WTC11 (cell line): ENCODE measurements at regions not wholly inside any gene's neighbourhood (a gene's known extent, or its start where the extent isn't known, plus 50 kb on each side); places are given as distances from the start of the nearest gene placed in this dataset.

Experiments used
- ATAC-seq: fragments of 200-7000 bp; cut with Tn5 transposase; 2 replicates; pipeline ENCODE4 v1.10.0; 2021; ENCODE audit warnings: mild to moderate bottlenecking, moderate library complexity
- CTCF ChIA-PET: fragments of 300-600 bp; sonication (Branson Sonifier 250); formaldehyde crosslinking; loops from one replicate; lab custom pipeline; 2021; ENCODE audit warnings: antibody characterized with exemption; lab: Charles Lee
- POLR2A ChIA-PET: fragments of 350-600 bp; sonication (Branson Sonifier 250); formaldehyde crosslinking; loops from one replicate; lab custom pipeline; 2021; ENCODE audit warnings: antibody characterized with exemption; lab: Charles Lee
- DNase-seq: peaks from one replicate; pipeline ENCODE4 v3.0.0; 2021; ENCODE audit warnings: low spot score
- H3K27ac Mint-ChIP-seq: 2 replicates; pipeline ENCODE4 v1.8.0; 2021; ENCODE audit warnings: mixed read lengths
- H3K27me3 Mint-ChIP-seq: 2 replicates; pipeline ENCODE4 v1.8.0; 2021; ENCODE audit warnings: low read depth, mild to moderate bottlenecking, moderate library complexity, mixed read lengths
- H3K36me3 Mint-ChIP-seq: 2 replicates; pipeline ENCODE4 v1.8.0; 2021; ENCODE audit warnings: mixed read lengths
- H3K4me1 Mint-ChIP-seq: 2 replicates; pipeline ENCODE4 v1.8.0; 2022; ENCODE audit warnings: mixed read lengths
- H3K4me3 Mint-ChIP-seq: 2 replicates; pipeline ENCODE4 v1.8.0; 2021; ENCODE audit warnings: mild to moderate bottlenecking, moderate library complexity, mixed read lengths
- H3K9me3 Mint-ChIP-seq: 2 replicates; pipeline ENCODE4 v1.8.0; 2021; ENCODE audit warnings: mixed read lengths
- AFF4 ChIP-seq: sonication (generic); formaldehyde crosslinking; IDR thresholded peaks from 2 replicates; pipeline ENCODE4 v1.8.1; 2023; ENCODE audit warnings: mild to moderate bottlenecking, missing genetic modification reagents, borderline replicate concordance
- AR ChIP-seq: fragments of 250-450 bp; sonication (Bioruptor Pico); IDR thresholded peaks from 2 replicates; pipeline ENCODE4 v1.9.0; 2021; ENCODE audit warnings: mild to moderate bottlenecking
- ATF2 ChIP-seq: sonication (generic); formaldehyde crosslinking; IDR thresholded peaks from 2 replicates; pipeline ENCODE4 v1.8.1; 2022; ENCODE audit warnings: low read depth, missing genetic modification reagents, borderline replicate concordance
- CREB1 ChIP-seq: sonication (generic); formaldehyde crosslinking; IDR thresholded peaks from 2 replicates; pipeline ENCODE4 v1.8.0; 2023; ENCODE audit warnings: mild to moderate bottlenecking, missing genetic modification reagents
- ELF4 ChIP-seq: sonication (generic); formaldehyde crosslinking; IDR thresholded peaks from 2 replicates; pipeline ENCODE4 v1.8.1; 2022; ENCODE audit warnings: low read depth, mild to moderate bottlenecking, moderate library complexity, missing genetic modification reagents
- ESRRA ChIP-seq: sonication (generic); formaldehyde crosslinking; IDR thresholded peaks from 2 replicates; pipeline ENCODE4 v1.8.1; 2022; ENCODE audit warnings: mild to moderate bottlenecking, missing genetic modification reagents, borderline replicate concordance
- JUN ChIP-seq: sonication (generic); formaldehyde crosslinking; IDR thresholded peaks from 2 replicates; pipeline ENCODE4 v1.8.0; 2023; ENCODE audit warnings: mild to moderate bottlenecking, missing genetic modification reagents
- MAX ChIP-seq: sonication (generic); formaldehyde crosslinking; IDR thresholded peaks from 2 replicates; pipeline ENCODE4 v1.8.0; 2022; ENCODE audit warnings: mild to moderate bottlenecking, missing genetic modification reagents
- PRDM15 ChIP-seq: sonication (generic); formaldehyde crosslinking; IDR thresholded peaks from 2 replicates; pipeline ENCODE4 v1.8.0; 2022; ENCODE audit warnings: missing genetic modification reagents
- PREB ChIP-seq: sonication (generic); formaldehyde crosslinking; IDR thresholded peaks from 2 replicates; pipeline ENCODE4 v1.8.1; 2022; ENCODE audit warnings: mild to moderate bottlenecking, missing genetic modification reagents, moderate library complexity, borderline replicate concordance
- PRRX2 ChIP-seq: fragments of 250-450 bp; sonication (Bioruptor Pico); IDR thresholded peaks from 2 replicates; pipeline ENCODE4 v1.8.0; 2021; ENCODE audit warnings: mild to moderate bottlenecking
- STAT6 ChIP-seq: sonication (generic); formaldehyde crosslinking; conservative IDR thresholded peaks from 2 replicates; pipeline ENCODE4 v1.8.1; 2023; ENCODE audit warnings: mild to moderate bottlenecking, low read depth, missing genetic modification reagents, moderate library complexity
- TCF7 ChIP-seq: sonication (generic); formaldehyde crosslinking; IDR thresholded peaks from 2 replicates; pipeline ENCODE4 v1.8.0; 2022; ENCODE audit warnings: mild to moderate bottlenecking, low read depth, missing genetic modification reagents, moderate library complexity
- ZNF396 ChIP-seq: fragments of 250-450 bp; sonication (Bioruptor Pico); IDR thresholded peaks from 2 replicates; pipeline ENCODE4 v1.8.0; 2021; ENCODE audit warnings: mild to moderate bottlenecking, moderate library complexity, borderline replicate concordance
- ZNF423 ChIP-seq: fragments of 250-450 bp; sonication (Bioruptor Pico); IDR thresholded peaks from 2 replicates; pipeline ENCODE4 v2.1.2; 2022; ENCODE audit warnings: mild to moderate bottlenecking, moderate library complexity
- ZNF425 ChIP-seq: fragments of 250-450 bp; sonication (Bioruptor Pico); conservative IDR thresholded peaks from 2 replicates; pipeline ENCODE4 v1.9.0; 2021; ENCODE audit warnings: mild to moderate bottlenecking
- ZNF512 ChIP-seq: sonication (generic); formaldehyde crosslinking; IDR thresholded peaks from 2 replicates; pipeline ENCODE4 v1.8.1; 2022; ENCODE audit warnings: missing genetic modification reagents, borderline replicate concordance

GRCh38 chr4:53676402-53676871, 85.2 kb upstream of the LNX1 start:
- ChIA-PET POLR2A (no interaction called here), CTCF (no interaction called here)
- peaks cover 4% of the 10 kb centered on the region for H3K27me3 Mint-ChIP-seq
- H3K36me3 Mint-ChIP-seq = no peaks in the 10 kb centered on the region
- peaks cover 15% of the 10 kb centered on the region for H3K9me3 Mint-ChIP-seq
- ATAC-seq (no peak), DNase-seq (no peak)
- H3K27ac Mint-ChIP-seq = no peak overlapping the region
- no peaks in the 10 kb centered on the region for H3K4me1 Mint-ChIP-seq
- H3K4me3 Mint-ChIP-seq = no peak overlapping the region
- TF ChIP-seq ATF2 (CRISPR knock-in tag) (no peak), STAT6 (no peak), AR (CRISPR knock-in tag) (no peak), ELF4 (CRISPR knock-in tag) (no peak), PRDM15 (CRISPR knock-in tag) (no peak), PRRX2 (no peak), PREB (CRISPR knock-in tag) (no peak), AFF4 (no peak), JUN (no peak), ZNF396 (CRISPR knock-in tag) (no peak), ZNF512 (no peak), ZNF423 (CRISPR knock-in tag) (no peak), TCF7 (CRISPR knock-in tag) (no peak), CREB1 (CRISPR knock-in tag) (no peak), ESRRA (CRISPR knock-in tag) (no peak), ZNF425 (CRISPR knock-in tag) (no peak), MAX (CRISPR knock-in tag) (no peak)
